ENCODE measurements at regions not wholly inside any gene's neighbourhood (a gene's known extent, or its start where the extent isn't known, plus 50 kb on each side); places are given as distances from the start of the nearest gene placed in this dataset.
A peak's percentile ranks its signal among the peaks of the same experiment; 100 is the strongest.

DNA sequence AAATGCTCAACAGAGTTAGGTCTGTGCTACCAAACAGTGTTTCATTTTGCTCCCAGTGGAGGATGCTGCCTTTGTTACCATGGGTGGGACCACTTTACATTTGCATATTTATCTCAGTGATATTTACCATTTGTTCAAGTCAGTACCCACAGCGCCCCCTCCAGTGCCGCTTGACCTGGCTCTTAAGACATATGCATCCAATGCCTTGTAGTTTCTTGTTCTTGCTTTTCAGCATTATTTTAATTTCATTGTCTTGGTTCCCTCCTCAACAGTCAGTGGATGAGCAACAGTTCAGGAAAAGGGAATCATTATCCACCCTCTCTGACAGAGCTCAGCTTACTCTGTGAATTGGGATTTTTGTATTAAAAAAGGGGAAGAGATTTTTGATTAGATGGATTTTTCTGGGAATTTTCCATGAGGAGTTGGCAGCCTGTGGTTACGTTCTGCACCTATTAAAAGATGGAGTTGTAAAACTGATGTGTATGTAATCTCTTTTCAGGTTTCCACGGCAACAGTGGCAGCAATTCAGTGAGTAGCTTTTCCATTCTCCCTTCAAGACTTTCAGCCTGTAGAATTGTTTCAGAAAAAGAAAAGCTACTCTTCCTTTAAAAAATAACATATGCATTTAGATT lies 240.5 kb upstream of the DAAM1 start:
- DNase-seq (ENCODE audit: low read depth), result no peak

DNA sequence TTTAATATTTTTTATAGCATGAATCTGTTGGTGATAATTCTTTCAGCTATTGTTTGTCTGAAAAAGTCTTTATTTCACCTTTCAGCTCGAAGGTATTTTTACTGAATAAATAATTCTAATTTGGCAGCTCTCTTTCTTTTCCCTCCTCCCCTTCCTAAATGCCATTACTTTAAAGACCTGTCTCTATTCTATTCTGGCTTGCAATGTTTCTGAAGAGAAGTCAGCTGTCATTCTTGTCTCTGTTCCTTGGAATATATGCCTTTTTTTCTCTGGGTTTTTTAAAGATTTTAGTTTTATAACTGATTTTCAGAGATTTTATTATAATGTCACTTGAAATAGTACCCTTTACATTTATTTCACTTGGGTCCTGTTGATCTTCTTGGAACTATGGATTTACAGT lies 237.9 kb upstream of the DAAM1 start:
- no peak for DNase-seq (ENCODE audit: low read depth)

DNA sequence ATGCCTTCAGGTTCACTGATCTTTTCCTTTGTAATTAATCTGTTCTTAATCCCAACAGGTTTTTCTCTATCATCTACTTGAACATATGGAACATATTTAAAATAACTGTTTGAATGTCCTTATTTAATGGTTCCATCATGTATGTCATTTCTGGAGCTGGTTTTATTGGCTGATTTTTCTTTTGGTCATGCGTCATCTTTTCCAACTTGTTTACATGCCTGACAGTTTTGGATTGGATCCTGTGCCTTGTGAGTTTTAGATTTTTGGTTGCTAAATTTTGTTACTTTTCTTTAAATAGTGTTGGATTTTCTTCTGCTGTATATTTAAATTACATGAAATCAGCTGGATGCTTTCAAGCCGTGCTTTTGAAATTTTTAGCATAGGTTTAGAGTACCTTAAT lies 237.3 kb upstream of the DAAM1 start:
- DNase-seq (ENCODE audit: low read depth), result no peak

DNA sequence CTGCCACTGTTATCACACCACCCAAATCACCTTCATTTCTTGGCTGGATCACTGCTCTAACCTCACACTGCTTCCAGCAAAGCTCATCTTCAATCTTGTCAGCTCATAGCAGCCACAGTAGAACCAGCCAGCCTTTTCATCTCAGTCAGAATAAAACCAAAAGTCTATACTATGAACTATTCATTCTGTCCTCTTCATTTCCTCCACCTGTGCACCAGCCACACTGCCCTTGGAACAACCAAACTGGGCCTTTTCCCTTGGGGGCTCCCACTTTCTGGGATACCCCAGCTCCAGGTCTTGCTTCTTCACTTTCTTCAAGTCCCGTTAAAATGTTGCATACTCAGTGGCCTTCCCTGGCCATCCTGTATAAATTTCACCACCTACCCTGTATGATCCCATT lies 234.4 kb upstream of the DAAM1 start:
- no peak for DNase-seq (ENCODE audit: low read depth)

DNA sequence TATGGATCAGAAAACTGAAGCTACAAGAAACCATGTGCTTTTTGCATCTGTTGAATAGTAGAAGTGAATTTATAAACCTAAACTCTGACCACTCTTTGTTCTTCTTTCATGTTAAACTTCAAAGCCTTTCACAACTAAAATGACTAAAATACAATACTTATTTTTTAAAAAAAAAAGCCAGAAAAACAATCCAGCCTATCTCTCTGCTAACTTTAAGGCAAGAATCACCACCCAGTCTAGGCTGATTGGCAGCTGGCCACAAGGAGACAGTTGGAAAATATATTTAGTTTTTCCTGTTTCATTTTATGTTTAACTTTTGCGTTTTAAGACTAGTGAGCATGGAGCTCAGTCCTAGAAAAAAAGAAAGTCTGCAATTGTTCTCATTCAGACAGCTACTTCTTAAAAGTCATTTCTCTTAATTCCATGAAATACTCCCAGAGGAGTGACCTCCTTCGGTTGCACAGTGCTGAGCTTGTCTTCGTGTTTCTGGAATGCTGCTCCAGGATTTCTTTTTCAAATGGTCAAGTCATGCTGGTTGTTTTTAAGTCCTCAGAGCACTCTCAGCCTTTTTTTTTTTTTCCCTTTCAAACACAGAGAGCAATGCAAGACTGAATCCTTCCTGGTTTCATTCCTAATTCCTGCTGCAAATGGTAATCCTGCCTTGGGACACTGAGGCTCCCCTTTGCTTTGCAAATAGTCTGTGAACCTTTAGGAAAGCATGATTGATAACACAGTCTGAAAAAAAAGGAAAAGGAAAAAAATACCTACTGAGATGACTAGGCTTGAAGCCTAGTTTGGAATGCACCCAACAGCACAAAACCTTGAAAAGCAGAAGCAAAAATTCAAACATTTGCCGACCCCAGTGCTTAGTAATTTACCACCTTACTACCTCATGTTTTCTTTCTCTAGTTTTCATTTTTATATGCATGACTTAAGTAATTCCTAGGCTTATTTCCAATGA lies 233.3 kb upstream of the DAAM1 start:
- peak; percentile 49 for DNase-seq (ENCODE audit: low read depth)

DNA sequence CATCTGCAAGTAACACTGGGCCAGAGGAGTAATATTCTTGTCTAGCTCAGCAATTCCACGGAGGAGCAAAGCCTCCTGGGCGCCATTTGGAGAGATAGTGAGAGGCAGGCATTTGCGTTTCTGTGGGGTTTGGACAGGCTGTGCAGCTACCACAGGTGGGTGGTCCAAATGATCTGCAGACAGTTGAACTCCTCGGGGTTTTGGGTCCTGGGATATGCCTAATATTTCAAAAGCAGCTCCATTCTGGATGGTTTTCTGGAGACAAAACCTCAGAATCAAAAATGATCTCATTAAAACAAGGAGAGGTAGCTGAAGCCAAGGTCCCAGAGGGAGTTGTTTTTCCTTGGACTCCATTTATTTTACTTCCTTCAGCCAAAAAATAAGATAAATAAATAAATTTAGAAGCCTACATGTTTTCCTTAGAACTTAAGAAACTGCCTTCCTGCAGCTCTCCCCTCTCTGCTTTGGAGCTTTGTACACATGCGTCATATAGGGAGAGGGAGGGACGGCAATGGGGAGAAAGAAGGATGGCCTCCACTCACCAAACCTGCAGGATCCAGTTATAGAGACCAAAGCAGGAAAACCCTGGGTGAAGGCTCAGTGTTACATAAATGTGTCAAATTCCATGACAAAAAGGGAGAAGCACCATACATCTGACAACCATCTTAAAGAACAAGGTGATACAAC lies 227.3 kb upstream of the DAAM1 start:
- no peak for DNase-seq (ENCODE audit: low read depth)

DNA sequence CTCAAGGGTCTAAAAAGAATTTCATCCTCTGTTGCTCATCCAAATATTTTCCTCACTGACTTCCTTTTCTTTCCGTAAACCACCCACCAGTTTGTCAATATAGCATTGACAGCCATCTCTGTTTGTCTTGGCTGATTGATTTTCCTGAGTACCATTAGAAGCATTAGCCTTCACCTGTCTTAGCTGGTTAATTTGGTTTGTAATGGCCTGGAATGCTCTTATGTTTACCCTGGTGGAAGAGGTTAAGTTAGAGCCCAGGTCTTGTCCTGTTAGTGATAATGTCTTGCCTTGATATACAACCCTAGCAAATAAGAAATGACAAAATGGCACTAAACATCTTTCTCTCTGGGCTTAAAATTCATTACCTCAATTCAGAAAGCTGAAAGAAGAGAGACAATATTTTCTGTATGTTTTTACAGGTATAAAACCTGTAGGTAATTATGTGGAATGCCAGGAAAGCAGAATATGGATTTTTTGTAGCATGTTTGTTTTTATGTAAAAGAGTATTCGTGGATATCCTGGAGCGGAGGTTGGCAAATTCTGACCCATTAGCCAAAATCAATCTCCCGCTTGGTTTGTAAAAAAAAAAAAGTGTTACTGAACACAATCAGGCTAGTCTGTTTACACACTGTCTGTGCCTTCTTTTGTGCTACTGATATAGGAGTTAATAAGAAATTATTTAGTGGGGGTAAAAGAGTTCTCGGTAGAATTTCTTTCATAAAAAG lies 224.4 kb upstream of the DAAM1 start:
- DNase-seq (ENCODE audit: low read depth), result no peak

DNA sequence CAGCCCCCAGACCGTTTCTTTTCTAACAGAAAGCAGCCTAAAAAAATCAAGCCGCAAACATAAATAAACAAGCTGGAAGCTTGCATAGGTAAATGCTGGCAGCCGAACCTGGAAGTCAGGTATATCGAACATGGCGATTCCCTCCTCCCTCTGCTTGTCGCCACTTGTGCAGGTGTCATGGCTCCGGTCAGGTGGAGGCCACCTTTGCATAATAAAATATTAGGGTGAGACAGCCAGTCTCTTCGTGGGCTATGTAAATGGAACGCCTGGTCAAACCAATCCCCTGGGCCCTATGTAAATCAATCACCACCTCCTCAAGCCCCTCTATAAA lies 223.9 kb upstream of the DAAM1 start:
- no peak for DNase-seq (ENCODE audit: low read depth)

DNA sequence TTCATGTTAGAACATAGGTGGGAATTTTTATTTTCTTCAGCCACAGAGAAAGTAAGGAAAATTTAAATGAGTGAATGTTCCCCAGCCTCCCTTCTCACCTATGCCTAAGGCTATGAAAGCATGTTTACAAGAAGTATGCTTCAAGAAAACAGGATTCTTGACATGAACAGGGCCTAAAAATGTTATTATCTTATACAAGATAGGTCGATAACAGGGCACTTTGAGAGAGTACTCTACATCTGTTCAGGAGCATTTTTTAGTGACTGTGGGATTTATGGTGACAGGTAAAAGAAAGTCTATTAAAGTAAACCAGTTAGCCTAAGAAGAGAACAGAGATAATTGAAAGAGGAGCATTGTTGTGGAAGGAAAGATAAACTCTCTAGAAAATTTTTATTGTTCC lies 222.9 kb upstream of the DAAM1 start:
- DNase-seq (ENCODE audit: low read depth), result no peak

DNA sequence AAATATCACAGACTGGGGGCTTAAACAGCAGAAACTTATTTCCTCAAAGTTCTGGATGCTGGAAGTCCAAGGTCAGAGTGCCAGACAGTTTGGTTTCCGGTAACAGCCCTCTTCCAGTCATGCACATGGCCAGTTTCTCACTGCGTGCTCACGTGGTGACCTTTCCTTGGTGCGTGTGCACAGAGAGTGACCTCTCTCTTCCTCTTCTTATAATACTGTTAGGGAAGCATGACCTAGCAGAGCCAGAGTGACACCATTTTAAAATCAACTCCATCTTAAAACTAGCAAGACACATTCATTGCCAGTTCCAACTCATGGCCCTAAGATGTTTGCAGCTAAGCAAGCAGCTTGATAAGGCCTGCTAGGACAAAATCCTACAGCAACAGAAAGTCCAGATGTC lies 221.5 kb upstream of the DAAM1 start:
- no peak for DNase-seq (ENCODE audit: low read depth)

DNA sequence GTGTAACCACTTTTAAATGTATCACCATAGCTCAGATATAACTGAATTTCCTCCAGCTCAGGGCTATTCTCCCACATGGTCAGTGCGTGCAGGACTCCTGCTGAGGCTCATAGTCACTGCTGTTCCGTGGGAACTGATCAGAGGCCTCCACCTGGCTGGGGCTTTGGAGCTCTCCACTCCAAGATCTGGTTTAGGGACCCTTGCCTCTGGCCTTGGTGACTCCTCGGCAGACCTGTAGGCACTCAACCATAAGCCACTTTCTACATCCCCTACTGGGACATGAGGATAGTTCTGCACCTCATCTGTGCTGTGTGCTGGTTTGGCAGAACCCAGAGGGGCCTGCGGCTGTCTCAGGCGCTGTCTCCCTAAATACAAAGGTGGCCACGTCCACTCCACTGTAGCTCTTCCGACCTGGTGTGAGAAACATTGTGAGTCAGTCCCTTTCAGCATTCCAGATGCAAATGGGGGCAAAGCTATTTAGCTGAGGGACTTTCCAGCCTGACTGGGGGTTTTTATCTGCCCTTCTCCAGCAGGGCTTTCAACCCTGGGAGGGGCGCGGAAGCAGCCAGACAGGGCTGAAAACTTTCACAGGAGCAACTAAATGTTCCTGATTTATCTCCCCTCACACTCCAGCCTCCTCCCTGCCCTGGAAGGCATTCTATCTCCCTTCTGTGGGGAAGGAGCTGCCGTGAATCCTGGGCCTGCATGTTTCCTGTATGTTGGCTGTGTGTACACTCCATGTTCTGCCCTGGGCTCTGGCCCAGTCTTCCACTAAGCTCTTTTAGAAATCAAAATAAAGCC lies 218.3 kb upstream of the DAAM1 start:
- DNase-seq (ENCODE audit: low read depth), result peak; percentile 8

DNA sequence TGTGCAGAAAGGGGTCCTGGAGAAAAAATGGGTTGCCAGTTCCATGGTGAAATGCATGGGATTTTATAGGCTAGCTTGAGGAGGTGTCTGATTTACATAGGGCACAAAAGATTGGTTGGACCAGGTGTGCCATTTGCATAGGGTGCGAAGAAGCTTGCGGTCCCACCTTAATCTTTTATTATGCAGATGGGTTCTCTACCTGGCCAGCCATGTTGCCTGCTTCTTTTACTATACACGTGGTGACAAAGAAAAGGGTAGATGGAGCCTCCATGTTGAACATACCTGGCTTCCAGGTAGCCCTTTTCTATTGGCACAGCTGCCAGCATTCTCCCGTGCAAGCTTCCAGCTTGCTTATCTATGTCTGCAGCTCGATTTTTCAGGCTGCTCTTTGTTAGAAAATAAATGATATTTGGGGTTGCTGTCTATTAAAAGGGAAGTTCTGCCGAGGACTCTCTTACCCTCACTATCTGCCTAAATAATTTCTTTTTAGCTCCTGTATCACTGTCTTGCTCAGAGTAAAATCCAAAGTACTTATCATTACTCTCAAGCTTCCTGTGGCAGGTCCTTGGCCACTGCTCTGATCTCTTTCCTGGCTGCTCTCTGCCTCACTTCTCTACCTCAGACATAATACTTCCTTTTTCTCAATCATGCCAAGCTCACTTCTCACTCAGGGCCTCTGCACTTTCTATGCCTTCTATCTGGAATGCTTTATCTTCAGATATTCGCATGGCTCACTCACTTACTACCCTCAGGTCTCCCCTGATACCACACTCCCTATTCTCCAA lies 216.0 kb upstream of the DAAM1 start:
- DNase-seq (ENCODE audit: low read depth), result no peak

DNA sequence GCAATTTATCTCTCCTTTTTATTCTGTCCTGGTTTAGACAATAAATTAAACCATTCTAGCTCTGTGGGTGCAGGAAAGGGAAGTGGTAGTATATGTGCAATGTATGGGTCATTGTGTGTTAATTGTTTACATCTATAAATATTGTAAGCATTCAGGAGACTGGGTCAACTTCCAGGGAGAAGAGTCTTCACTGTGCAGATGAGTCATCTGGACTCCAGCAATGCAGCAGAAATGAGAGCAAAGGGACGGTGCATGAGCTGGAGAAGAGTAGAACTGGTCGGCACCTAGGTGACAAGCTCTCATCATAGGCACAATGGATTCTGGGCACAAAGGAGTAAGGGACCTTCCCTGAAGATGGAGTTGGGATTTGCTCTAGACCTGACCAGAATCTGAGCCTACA lies 211.1 kb upstream of the DAAM1 start:
- DNase-seq (ENCODE audit: low read depth), result peak; percentile 4

DNA sequence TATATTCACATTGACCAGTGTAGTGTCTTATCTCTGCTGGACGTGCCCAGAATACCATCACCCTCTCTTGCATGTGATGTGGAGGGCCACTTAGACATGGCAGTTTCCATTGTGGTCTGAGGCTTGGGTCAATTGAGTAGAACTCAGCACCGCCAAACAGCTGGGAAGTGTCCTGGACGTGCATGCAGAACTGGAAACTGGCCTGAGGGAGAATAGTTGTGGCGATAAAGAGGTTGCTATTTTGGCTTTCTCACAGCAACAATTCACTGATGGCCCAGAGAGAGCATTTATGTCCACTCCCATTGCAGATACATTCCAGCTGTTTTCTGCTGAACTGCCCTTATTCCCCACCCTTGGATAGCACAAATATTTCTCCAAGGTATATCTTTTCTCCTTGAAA lies 210.1 kb upstream of the DAAM1 start:
- no peak for DNase-seq (ENCODE audit: low read depth)

DNA sequence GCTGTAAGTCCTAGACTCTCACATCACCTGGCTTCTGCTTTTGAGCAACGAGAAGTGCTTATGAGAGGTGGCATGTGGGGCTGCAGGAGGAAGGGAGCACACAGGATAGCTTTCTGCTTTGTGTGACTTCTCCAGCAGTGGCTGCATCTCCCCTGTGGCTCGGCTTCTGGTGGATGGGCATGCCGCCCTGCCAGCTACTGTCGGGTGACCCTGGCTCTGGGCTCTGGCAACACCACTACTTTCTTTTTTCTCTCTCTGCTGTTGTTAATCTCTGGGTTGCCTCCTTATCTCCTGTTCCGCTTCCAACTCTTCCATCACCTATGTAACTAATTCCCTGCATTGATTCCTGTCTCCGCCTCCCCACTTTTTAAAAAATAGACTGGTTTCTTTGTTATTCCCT lies 209.1 kb upstream of the DAAM1 start:
- no peak for DNase-seq (ENCODE audit: low read depth)

DNA sequence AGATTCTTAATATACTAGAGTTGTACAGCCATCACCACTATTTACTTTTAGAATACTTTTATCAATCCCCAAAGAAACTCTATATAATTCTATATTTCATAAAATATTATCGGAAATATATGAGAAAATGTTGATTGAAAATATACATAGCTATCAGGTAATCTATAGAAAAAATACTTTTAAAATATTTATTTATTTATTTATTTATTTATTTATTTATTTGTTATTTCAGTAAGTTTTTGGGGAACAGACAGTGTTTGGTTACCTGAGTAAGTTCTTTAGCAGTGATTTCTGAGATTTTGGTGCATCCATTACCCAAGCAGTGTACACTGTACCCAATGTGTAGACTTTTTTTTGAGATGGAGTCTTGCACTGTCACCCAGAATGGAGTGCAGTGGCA lies 206.6 kb upstream of the DAAM1 start:
- DNase-seq (ENCODE audit: low read depth), result no peak

DNA sequence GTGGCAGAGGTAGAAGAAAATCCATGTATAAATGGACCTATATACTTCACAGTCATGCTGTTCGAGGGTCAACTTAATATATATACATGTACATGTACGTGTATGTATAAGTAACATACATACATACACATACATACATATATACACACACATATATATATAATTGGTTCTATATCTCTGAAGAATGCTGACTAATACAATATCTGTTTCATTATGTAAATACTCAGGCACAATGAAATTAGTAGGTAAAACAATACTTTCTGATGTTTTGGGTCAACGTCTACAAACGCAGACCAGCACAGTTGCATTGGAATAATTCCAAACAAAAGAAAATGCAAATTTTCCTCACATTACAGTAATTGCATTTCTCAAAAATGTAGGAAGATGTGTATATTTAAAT lies 202.7 kb upstream of the DAAM1 start:
- DNase-seq (ENCODE audit: low read depth), result no peak

DNA sequence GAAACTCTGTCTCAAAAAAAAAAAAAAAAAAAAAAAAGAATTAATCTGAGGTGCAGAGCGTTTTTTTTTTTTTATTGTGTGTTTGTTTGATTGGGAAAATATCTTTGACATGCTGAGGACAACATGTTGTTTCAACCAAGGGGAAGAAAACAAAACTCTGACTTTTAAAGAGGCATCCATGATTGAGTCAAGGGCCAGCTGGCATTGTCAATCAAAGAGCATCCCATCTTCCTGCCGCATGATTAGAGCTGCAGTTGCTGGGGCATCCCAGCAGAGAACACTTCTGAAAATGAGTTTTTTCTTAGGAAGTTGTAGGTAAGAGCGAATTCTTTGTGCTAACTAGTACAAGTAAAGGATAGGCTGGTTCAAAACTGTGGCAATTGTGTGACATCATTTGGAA lies 200.9 kb upstream of the DAAM1 start:
- no peak for DNase-seq (ENCODE audit: low read depth)

DNA sequence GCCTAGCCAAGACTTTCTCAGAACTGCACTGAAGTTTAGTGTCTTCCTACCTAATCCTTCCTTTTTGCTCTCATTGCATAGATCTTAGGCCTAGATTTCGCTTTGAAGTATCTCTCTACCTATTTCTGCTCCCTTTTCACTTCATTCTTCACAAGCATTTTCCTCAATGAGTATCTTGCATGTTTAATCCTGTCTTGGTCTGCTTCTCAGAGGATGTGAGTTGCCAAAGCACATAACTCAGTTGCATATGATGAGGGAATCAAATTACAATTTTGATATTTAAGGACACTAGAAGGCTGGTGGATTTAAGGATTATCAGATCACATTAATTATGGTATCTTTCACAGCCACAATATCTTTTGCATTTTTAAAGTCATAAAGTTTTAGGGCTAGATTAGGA lies 195.5 kb upstream of the DAAM1 start:
- DNase-seq (ENCODE audit: low read depth), result no peak

DNA sequence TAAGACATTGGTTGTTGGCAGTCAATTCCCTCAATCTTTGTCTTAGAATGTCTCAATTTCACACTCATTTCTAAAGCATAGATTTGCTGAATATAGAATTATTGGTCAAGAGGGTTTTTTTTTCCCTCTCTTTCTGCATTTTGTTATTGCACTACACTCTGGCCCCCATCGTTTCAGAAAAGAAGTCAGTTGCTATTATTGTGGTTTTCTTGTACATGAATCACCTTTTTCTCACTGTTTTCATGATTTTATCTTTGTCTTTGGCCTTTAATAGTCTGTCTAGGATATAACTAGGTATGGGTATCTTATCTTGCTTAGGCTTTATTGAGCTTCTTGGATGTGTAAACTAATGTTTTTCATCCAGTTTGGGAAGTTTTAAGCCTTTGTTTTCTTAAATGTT lies 194.3 kb upstream of the DAAM1 start:
- no peak for DNase-seq (ENCODE audit: low read depth)

DNA sequence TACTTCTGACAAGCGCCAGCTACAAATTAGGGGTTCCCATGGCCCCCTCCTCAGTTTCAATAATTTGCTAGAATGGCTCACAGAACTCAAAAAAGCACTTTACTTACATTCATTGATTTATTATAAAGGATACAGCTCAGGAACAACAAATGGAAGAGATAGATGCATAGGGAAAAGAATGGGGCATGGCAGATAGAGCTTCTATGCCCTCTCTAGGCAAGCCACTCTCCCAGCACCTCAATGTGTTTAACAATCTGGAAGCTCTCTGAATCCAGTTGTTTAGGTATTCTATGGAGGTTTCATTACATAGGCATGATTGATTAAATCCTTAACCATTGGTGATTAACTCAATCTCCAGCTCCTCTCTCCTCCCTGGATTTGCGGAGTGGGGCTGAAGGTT lies 184.5 kb upstream of the DAAM1 start:
- DNase-seq (ENCODE audit: low read depth), result peak; percentile 8
